Activated T-helper 1 cell treated with anti-CD3 and anti-CD28 coated beads, Interleukin-12 subunit alpha, Interleukin-12 subunit beta, Interleukin-2, Interleukin-4 antibody, amounts not matched to agents 30 ng/mL and 10 ng/mL and 1 ng/mL, durations not matched to agents 14 hours and 24 hours and 36 hours (primary cell): ENCODE measurements at regions not wholly inside any gene's neighbourhood (a gene's known extent, or its start where the extent isn't known, plus 50 kb on each side); places are given as distances from the start of the nearest gene placed in this dataset.
A peak's percentile ranks its signal among the peaks of the same experiment; 100 is the strongest.
"Not testable (repeated sequence)": the region's sequence is repeated elsewhere in the genome, so short reads cannot be mapped to it uniquely, and the experiment has no call there.

Source experiments
- DNase-seq: peaks from one replicate; pipeline ENCODE4 v3.0.0; 2021; ENCODE audit warnings: low spot score
- H3K27ac Mint-ChIP-seq: one replicate; pipeline ENCODE4 v1.8.0; 2021; ENCODE audit warnings: mild to moderate bottlenecking, mixed read lengths
- H3K27me3 Mint-ChIP-seq: one replicate; pipeline ENCODE4 v1.8.0; 2022; ENCODE audit warnings: mild to moderate bottlenecking, moderate library complexity, mixed read lengths; ENCODE audit not compliant: insufficient read depth
- H3K36me3 Mint-ChIP-seq: one replicate; pipeline ENCODE4 v1.8.0; 2021; ENCODE audit warnings: low read depth, mixed read lengths
- H3K4me1 Mint-ChIP-seq: one replicate; pipeline ENCODE4 v1.8.0; 2021; ENCODE audit warnings: low read depth, mixed read lengths
- H3K4me3 Mint-ChIP-seq: one replicate; pipeline ENCODE4 v1.8.0; 2021; ENCODE audit warnings: mild to moderate bottlenecking, moderate library complexity, mixed read lengths
- H3K9me3 Mint-ChIP-seq: one replicate; pipeline ENCODE4 v1.8.0; 2021; ENCODE audit warnings: mixed read lengths
- intact Hi-C: fragments of 100-400 bp; cut with micrococcal nuclease; formaldehyde crosslinking; loops from one replicate; pipeline ENCODE4 v1.15.1; 2024

DNA sequence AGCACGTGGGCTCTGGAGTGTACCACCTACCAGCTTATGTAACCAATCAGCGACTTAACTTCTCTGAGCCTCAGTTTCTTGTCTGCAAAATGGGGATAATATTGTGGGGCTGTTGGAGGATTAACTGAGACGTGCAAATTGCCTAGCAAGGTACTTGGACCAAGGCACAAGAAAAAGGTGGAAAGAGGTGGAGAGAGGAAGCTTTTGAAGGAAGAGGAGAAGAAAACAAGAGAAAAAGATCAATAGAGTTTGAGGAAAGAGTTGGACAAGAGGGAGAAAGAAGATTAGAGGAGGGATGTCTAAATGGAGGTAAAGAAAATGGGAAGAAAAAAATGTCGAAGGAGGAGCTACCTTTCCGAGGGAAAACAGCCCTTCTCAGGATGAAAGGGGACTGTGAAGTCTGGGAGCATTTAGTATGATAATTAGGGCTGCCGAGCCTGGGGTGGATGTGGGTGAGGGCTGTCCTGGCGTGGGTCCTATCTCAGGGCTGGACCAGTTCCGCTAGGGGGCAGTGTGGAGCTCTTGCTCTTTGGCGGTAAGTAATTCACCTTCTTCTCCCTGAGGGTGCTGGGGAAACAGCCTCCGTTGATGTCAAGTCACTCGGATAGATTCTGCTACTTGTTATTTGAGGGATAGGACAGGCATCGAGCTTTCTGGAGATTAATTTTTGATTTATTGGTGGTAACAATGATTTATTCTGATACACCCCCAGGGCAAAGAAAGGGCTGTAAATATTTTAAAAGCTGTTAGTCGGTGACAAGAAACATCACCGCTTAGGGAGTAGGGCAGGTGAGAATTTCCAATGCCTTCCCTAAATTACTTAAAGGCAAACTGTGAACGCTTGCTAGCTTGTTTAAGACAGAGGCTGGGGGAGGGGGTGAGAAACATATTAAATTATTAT, 79.0 kb upstream of the NFASC start:
- no peaks in the 10 kb centered on the region for H3K36me3 Mint-ChIP-seq
- intact Hi-C loops: loop anchor here (1.0 to 5.0 kb wide), 2 partner anchors 16 to 44 kb away; no protein-coding TSS in a partner anchor

DNA sequence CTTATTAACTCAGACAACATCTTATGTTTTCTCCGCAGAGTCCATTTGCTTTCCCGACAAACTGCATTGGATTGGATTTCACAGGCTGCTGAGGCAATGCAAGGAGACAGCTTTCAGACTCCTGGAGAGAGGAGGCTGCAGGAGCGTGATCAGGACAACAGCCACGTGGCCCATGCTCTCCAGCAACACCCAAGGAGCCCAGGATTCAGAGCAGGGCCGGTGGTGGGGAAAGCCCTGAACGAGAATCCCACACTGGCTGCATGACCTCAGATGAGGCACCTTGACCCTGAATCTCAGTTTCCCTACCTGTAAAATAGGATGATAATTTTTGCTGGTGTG, 78.3 kb upstream of the NFASC start:
- Mint-ChIP-seq H3K4me1 (no peaks in the 10 kb centered on the region), H3K27me3 (peaks cover 28% of the 10 kb centered on the region), H3K4me3 (no peak overlapping the region), H3K36me3 (no peaks in the 10 kb centered on the region), H3K9me3 (no peaks in the 10 kb centered on the region), H3K27ac (no peak overlapping the region)
- no peak for DNase-seq
- intact Hi-C loops: loop anchor here (5.0 kb wide), 1 partner anchor 45 kb away; no protein-coding TSS in a partner anchor

More for the DNA sequence above, 79.0 kb upstream of the NFASC start:
- Mint-ChIP-seq H3K27ac (no peak overlapping the region), H3K9me3 (no peaks in the 10 kb centered on the region), H3K27me3 (peaks cover 30% of the 10 kb centered on the region), H3K4me3 (no peak overlapping the region), H3K4me1 (no peaks in the 10 kb centered on the region)
- DNase-seq: peak; percentile 66

DNA sequence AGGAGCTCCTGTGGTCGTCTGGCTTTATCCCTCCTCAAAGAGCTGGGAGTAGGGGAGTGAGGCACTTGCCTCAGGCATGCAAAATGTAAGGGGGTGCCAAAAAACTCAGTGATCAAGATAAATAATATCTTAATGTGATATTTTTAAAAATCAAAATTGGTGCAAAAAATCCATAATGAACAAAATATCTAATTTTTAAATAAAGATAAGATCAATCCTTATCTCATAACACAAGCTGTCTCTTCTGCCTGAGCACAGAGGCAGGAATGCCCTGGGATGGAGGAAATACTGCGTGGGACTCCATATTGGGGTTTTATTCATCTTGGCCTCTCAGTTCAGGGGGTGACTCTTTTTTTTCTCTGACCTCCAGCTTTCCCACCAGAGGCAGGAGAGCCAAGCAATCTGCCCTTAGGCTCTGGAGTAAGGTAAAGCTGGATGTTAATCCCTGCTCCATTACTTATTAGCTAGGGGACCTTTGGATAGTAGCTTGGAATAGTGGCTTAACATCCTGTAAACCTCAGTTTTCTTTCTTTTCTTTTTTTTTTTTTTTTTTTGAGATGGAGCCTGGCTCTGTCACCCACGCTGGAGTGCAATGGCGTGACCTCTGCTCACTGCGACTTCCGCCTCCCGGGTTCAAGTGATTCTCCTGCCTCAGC, 77.3 kb upstream of the NFASC start:
- intact Hi-C loops: loop anchor here (5.0 kb wide), 1 partner anchor 46 kb away; no protein-coding TSS in a partner anchor
- H3K27me3 Mint-ChIP-seq: peaks cover 20% of the 10 kb centered on the region

DNA sequence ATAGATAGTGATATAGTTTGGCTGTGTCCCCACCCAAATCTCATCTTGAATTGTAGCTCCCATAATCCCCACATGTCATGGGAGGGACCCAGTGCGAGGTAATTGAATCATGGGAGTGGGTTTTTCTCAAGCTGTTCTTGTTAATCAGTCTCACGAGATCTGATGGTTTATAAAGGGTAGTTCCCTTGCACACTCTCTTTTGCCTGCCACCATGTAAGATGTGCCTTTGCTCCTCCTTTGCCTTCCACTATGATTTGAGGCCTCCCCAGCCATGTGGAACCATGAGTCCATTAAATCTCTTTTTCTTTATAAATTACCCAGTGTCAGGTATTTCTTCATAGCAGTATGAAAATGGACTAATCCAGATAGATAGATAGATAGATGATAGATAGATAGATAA, 73.8 kb upstream of the NFASC start:
- H3K4me1 Mint-ChIP-seq, H3K4me3 Mint-ChIP-seq, DNase-seq, H3K27me3 Mint-ChIP-seq, H3K9me3 Mint-ChIP-seq, H3K27ac Mint-ChIP-seq, H3K36me3 Mint-ChIP-seq, intact Hi-C loops: not testable (repeated sequence)

More for the DNA sequence above, 77.3 kb upstream of the NFASC start:
- no peaks in the 10 kb centered on the region for H3K4me1 Mint-ChIP-seq
- H3K27ac Mint-ChIP-seq: no peak overlapping the region
- no peaks in the 10 kb centered on the region for H3K9me3 Mint-ChIP-seq
- no peaks in the 10 kb centered on the region for H3K36me3 Mint-ChIP-seq
- DNase-seq: no peak
- no peak overlapping the region for H3K4me3 Mint-ChIP-seq

DNA sequence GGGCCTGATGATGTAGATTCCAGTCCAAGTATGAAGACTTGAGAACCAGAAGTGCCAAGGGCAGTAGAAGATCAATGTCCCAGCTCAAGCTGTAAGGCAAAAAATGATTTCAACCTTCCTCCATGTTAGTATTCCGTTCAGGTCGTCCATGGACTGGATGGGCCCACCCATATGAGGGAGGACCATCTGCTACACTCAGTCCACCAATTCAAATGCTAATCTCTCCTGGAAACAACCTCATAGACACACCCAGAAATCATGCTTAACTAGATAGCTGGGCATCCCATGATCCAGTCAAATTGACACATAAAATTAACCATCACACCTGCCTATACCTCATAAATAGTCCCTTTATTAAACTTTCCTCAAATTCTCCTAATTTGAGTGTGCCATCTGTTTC, 73.3 kb upstream of the NFASC start:
- Mint-ChIP-seq H3K4me1 (no peaks in the 10 kb centered on the region), H3K4me3 (no peak overlapping the region), H3K27me3 (peaks cover 6% of the 10 kb centered on the region), H3K27ac (no peak overlapping the region), H3K36me3 (no peaks in the 10 kb centered on the region), H3K9me3 (no peaks in the 10 kb centered on the region)
- no peak for DNase-seq
- intact Hi-C loops: no loop called here

DNA sequence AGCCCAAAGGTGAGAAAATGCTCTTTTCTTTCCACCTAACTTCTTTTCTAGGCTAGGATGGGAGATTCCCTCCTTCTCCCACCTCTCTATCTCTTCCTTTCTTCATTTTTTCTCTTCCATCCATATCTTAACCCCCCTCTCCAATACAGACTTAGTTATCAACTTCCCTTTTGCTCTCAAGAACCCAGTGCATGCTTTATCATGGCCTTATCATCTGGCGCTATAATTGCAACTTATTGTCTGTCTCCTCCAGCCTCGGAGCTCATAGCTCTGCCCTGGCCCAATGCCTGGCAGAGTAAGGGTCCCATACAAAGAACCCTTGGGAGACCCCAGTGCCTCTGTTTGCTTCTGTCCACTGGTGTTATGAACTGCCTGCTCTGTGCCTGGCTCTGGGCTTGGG, 71.0 kb upstream of the NFASC start:
- no peak for DNase-seq
- Mint-ChIP-seq H3K9me3 (no peaks in the 10 kb centered on the region), H3K4me3 (no peak overlapping the region), H3K36me3 (no peaks in the 10 kb centered on the region), H3K4me1 (no peaks in the 10 kb centered on the region), H3K27ac (no peak overlapping the region), H3K27me3 (peaks cover 10% of the 10 kb centered on the region)
- intact Hi-C loops: no loop called here

DNA sequence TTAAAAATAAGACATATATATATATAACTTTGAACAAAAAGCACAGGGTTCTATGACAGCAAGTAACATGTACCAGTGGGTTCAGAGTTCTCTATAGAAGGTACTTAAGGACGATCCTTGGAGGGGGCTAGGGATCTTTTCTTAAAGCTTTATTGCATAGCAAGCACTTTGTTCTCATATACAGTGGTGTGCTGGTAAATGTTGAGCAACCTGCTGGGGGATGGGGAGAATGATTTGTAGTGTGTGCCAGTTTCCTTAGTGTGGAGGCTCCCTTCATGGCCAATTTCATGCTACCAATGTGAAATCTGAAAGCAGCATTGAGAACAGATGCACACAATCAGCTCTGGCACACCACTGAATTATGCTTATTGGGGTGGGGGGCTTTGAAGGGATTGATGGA, 69.5 kb upstream of the NFASC start:
- H3K36me3 Mint-ChIP-seq: no peaks in the 10 kb centered on the region
- DNase-seq: no peak
- no peak overlapping the region for H3K4me3 Mint-ChIP-seq
- H3K27ac Mint-ChIP-seq: no peak overlapping the region
- no peaks in the 10 kb centered on the region for H3K4me1 Mint-ChIP-seq
- H3K9me3 Mint-ChIP-seq: no peaks in the 10 kb centered on the region
- intact Hi-C loops: no loop called here
- H3K27me3 Mint-ChIP-seq: peaks cover 10% of the 10 kb centered on the region

DNA sequence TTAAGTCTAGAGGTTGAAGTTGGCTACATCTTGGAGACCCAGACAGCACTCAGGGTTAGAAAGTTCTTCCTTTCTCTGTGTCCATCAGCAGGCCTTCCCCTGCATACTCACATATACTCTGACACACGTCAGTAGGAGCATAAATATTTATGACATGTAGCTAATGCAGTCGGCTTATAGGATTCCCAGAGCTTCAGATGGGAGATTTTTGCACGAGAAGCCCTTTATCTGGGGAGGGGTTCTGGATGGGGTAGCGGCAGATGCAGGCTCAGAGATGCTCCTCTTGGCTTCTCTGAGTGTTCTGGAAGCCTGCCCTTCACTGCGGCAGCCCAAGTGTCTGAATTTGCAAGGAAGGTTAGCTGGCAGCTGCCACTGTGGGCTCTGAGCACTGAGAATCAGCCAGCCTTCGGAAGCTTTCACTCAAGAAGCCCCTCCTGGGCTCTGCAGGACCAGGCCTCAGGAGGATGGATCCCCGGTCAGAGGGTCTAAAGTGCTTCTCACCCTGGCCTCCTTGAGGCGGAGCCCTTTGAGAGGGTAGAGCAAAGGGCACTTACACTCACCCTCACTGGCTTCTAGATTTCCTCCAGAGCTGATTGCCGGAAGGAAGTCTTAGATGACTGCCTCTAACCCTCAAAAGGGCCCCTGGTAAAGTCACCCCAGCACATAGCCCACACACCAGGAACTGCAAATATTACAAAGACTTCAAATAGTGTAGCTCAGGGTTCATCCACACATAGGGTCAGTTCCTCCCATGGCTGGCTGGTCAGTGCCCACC, 68.1 kb upstream of the NFASC start:
- no peak for DNase-seq
- H3K9me3 Mint-ChIP-seq: no peaks in the 10 kb centered on the region
- H3K4me1 Mint-ChIP-seq: peaks cover 5% of the 10 kb centered on the region
- H3K27ac Mint-ChIP-seq: no peak overlapping the region
- peaks cover 10% of the 10 kb centered on the region for H3K27me3 Mint-ChIP-seq
- H3K4me3 Mint-ChIP-seq: no peak overlapping the region
- intact Hi-C loops: no loop called here
- no peaks in the 10 kb centered on the region for H3K36me3 Mint-ChIP-seq

DNA sequence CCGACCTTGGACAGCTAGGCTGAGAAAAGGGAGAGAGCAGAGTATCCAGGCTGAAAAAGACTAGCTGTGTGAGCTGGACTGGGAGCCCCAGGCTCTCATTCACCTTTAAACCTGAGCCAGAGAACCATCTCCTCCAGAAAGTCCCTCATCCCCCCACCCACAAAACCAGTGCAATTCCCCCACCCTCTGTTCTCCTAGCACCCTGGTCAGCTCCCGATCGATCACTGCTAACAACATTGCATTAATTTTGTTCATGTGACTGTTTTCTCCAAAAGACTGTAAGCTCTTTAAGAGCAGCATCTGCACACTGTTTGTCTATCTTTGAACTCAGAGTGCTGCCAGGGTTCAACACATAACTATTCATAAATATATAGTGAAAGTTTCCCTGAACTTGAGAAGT, 67.1 kb upstream of the NFASC start:
- H3K4me1 Mint-ChIP-seq: peaks cover 5% of the 10 kb centered on the region
- no peak overlapping the region for H3K4me3 Mint-ChIP-seq
- H3K9me3 Mint-ChIP-seq: no peaks in the 10 kb centered on the region
- no peak for DNase-seq
- no peak overlapping the region for H3K27ac Mint-ChIP-seq
- no peaks in the 10 kb centered on the region for H3K36me3 Mint-ChIP-seq
- intact Hi-C loops: no loop called here
- peaks cover 13% of the 10 kb centered on the region for H3K27me3 Mint-ChIP-seq

DNA sequence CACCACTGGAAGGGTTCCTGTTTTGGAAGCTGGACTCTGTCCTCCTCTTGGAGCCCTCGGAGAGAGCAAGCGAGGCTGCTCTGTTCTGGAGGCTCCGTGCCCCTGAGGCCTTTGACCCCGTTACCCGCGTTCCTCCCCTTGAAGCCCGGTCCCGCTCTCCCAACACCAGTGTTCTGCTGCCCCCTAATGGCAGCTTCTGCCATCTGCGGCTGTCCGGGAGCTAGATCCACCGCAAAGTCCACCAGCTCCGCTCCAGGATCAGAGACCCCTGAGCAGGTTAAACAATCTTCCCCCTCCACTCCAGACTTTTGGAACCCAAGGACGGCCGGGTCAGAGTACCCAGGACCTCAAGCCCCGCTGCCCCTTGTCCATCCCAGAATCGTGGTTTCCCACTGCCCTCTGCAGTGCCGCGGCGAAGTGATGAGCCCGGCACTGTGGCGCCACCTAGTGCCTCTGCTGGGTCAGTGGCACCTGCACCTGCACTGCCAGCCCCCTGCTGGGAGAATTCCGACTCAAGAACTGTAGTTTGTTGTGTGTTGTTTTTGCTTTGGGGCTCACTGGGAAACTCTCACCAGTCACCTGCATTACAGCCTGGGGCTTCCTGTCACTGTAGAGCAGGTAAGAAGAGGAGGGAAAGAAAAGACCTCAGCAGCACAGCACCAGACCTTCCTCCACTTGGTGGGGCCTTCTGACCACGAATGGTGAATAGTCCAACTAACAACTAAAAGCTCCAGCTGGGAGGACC, 63.5 kb upstream of the NFASC start:
- DNase-seq: peak; percentile 75
- Mint-ChIP-seq H3K9me3 (no peaks in the 10 kb centered on the region), H3K4me1 (peaks cover 5% of the 10 kb centered on the region), H3K36me3 (no peaks in the 10 kb centered on the region), H3K4me3 (peak overlapping the region; percentile 82), H3K27ac (peak overlapping the region; percentile 71), H3K27me3 (peaks cover 11% of the 10 kb centered on the region)
- intact Hi-C loops: loop anchor here (1.0 kb wide), 7 partner anchors 16 to 645 kb away; no protein-coding TSS in a partner anchor

DNA sequence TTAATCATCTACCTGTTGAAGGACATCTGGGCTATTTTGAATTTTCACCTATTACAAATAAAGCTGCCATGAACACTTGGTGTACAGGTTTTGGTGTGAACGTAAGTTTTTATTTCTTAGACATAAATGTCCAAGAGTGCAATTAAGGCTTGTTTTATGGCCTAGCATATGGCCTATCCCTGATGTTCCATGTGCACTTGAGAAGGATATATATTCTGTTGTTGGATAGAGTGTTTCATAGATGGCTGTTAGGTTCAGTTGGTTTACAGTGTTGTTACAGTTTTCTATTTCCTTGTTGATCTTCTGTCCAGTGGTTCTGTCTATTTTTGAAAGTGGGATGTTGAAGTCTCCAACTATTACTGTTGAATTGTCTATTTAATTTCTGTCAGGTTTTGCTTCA, 61.2 kb upstream of the NFASC start:
- no peak overlapping the region for H3K4me3 Mint-ChIP-seq
- no peak overlapping the region for H3K27ac Mint-ChIP-seq
- H3K9me3 Mint-ChIP-seq: no peaks in the 10 kb centered on the region
- H3K36me3 Mint-ChIP-seq: no peaks in the 10 kb centered on the region
- peaks cover 5% of the 10 kb centered on the region for H3K4me1 Mint-ChIP-seq
- H3K27me3 Mint-ChIP-seq: peaks cover 8% of the 10 kb centered on the region
- intact Hi-C loops: no loop called here
- DNase-seq: no peak

DNA sequence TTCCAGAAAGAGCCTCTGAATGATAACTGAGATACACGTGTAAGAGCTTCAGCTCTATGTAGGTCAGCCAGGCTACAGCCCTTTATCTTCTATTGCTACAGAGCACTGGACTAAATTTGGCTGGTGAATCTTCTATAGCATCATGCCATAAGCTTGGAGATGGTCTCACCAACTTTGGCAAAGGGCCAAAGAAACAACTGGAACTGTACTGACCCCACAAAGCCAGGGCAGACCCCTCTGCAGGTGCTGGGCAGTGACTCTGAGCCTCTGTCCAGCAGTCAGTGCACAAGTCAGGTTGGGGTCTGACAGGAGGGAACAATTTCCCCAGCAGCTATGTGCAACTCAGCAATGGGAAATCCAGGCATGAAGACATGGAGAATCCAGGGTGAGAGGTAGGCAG, 57.8 kb upstream of the NFASC start:
- Mint-ChIP-seq H3K9me3 (no peaks in the 10 kb centered on the region), H3K27me3 (peaks cover 14% of the 10 kb centered on the region), H3K4me3 (no peak overlapping the region), H3K27ac (no peak overlapping the region), H3K4me1 (no peaks in the 10 kb centered on the region), H3K36me3 (no peaks in the 10 kb centered on the region)
- intact Hi-C loops: no loop called here
- DNase-seq: no peak
